GM10248 (cell line): ENCODE measurements at regions not wholly inside any gene's neighbourhood (a gene's known extent, or its start where the extent isn't known, plus 50 kb on each side); places are given as distances from the start of the nearest gene placed in this dataset.

ENCODE experiments used
- CTCF ChIA-PET: fragments of 300-600 bp; sonication (Branson Sonifier 250); formaldehyde crosslinking; extraction: SDS; loops from one replicate; lab custom pipeline; 2021; ENCODE audit warnings: antibody characterized with exemption; lab: Yijun Ruan, JAX
- POLR2A ChIA-PET: fragments of 350-650 bp; sonication (Branson Sonifier 250); formaldehyde crosslinking; extraction: SDS; loops from one replicate; lab custom pipeline; 2020; ENCODE audit warnings: antibody characterized with exemption; lab: Yijun Ruan, JAX
- DNase-seq: peaks from one replicate; pipeline ENCODE4 v3.0.0; 2012; ENCODE audit errors: extremely low spot score
- TF ChIP-seq, protein P1 (sequence below): IDR thresholded peaks from 2 replicates; pipeline ENCODE4 v1.5.1; 2012; ENCODE audit warnings: mild to moderate bottlenecking, low read depth; ENCODE audit errors: extremely low read depth, missing control alignments, control extremely low read depth

- TF ChIP-seq, protein P1, sequence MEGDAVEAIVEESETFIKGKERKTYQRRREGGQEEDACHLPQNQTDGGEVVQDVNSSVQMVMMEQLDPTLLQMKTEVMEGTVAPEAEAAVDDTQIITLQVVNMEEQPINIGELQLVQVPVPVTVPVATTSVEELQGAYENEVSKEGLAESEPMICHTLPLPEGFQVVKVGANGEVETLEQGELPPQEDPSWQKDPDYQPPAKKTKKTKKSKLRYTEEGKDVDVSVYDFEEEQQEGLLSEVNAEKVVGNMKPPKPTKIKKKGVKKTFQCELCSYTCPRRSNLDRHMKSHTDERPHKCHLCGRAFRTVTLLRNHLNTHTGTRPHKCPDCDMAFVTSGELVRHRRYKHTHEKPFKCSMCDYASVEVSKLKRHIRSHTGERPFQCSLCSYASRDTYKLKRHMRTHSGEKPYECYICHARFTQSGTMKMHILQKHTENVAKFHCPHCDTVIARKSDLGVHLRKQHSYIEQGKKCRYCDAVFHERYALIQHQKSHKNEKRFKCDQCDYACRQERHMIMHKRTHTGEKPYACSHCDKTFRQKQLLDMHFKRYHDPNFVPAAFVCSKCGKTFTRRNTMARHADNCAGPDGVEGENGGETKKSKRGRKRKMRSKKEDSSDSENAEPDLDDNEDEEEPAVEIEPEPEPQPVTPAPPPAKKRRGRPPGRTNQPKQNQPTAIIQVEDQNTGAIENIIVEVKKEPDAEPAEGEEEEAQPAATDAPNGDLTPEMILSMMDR, result no peak
- ChIA-PET POLR2A (no interaction called here), CTCF (interaction anchor here (1.5 to 2.0 kb wide), 2 partner anchors 10 to 12 kb away, joined by 4 to 6 read pairs; no protein-coding TSS in a partner anchor)
- no peak for DNase-seq
These were observed 166.3 kb downstream of the KDR start for GRCh38 chr4:54959131-54959530.

- no peak for DNase-seq
- ChIA-PET POLR2A (no interaction called here), CTCF (interaction anchor here (1.5 to 2.0 kb wide), 2 partner anchors 9 to 13 kb away, joined by 4 to 6 read pairs; no protein-coding TSS in a partner anchor)
- TF ChIP-seq, protein P1, result no peak
These were observed 167.2 kb downstream of the KDR start for GRCh38 chr4:54958236-54958635.

DNA sequence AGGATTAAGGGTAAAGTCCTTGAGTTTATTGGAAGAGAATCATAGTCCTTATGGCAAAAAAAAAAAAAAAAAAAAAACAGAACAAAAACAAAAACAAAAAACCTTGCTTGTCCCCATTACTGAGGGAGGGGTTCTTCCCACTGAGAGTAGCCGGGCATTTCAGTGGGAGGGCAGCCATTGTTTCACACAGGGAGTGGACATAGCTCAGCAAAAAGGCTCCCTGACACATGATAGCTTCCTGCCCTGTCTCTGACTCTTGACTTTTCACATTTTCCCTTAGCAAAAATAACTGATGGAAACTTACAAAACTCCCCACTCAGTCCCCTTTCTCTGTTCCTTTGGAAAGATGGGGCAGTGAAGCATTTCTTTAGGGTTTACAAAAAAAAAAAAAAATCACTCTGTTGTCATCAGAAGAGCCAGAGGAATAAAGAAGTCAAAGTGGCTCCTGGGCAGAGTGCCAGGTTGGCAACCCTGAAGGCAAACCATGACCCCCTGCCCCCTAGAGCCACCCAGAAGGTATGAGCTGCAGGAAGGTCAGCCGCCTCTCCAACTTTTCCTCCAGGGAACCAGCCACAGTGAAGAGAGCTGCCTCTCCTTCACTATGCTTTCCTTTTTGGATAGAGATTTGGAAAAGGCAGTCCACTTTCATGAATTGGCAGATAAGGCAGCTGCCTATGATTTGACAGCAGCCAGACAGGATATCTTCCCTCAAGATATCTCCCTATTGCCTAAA, 170.6 kb downstream of the KDR start:
- ChIA-PET CTCF (interaction anchor here (0.8 to 1.7 kb wide), 2 partner anchors 9 to 13 kb away, joined by 3 to 4 read pairs; no protein-coding TSS in a partner anchor), POLR2A (no interaction called here)
- TF ChIP-seq, protein P1, result no peak
- DNase-seq, result no peak

- no peak for DNase-seq
- TF ChIP-seq, protein P1, result no peak
- CTCF ChIA-PET, result interaction anchor here (2.6 kb wide), 1 partner anchor 14 kb away, joined by 8 read pairs; no protein-coding TSS in a partner anchor
- POLR2A ChIA-PET, result no interaction called here
These were observed 178.7 kb downstream of the KDR start for GRCh38 chr4:54946741-54947140.

GRCh38 chr4:54945838-54946237, 179.6 kb downstream of the KDR start:
- no peak for DNase-seq
- ChIA-PET CTCF (interaction anchor here (0.7 to 2.6 kb wide), 2 partner anchors 9 to 15 kb away, joined by 3 to 8 read pairs; no protein-coding TSS in a partner anchor), POLR2A (no interaction called here)
- TF ChIP-seq, protein P1, result no peak

DNA sequence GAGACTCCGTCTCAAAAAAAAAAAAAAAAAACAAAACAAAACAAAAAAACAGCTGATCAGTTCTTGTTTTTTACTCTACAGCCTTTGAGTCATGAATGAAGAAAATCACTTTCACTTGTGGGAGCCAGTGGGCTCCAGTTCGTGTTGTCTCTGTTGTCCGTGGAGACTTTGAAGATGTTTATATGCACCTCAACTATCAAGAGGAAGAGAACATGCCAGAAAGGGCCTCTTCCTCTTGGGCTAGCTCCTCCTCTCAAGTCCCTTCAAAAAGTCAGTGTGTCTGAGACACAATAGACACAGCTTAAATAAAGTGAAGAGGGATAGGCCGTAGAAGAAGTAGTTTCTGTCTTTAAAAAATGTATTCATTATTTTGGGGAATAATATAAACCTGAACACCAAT, 182.7 kb downstream of the KDR start:
- TF ChIP-seq, protein P1, result no peak
- ChIA-PET POLR2A (interaction anchor here (0.6 kb wide), 1 partner anchor 12 kb away, joined by 4 read pairs; no protein-coding TSS in a partner anchor), CTCF (interaction anchor here (0.9 to 1.5 kb wide), 3 partner anchors 8 to 12 kb away, joined by 4 to 5 read pairs (median 4); no protein-coding TSS in a partner anchor)
- DNase-seq, result no peak
